Activated CD8-positive, alpha-beta memory T cell treated with anti-CD3 and anti-CD28 coated beads, Interleukin-2, amount 50 U/mL, for 48 hours (primary cell): ENCODE measurements at regions not wholly inside any gene's neighbourhood (a gene's known extent, or its start where the extent isn't known, plus 50 kb on each side); places are given as distances from the start of the nearest gene placed in this dataset.
"Not testable (repeated sequence)": the region's sequence is repeated elsewhere in the genome, so short reads cannot be mapped to it uniquely, and the experiment has no call there.

Experiments
- DNase-seq: peaks from one replicate; pipeline ENCODE4 v3.0.0-alpha.2; 2020

DNA sequence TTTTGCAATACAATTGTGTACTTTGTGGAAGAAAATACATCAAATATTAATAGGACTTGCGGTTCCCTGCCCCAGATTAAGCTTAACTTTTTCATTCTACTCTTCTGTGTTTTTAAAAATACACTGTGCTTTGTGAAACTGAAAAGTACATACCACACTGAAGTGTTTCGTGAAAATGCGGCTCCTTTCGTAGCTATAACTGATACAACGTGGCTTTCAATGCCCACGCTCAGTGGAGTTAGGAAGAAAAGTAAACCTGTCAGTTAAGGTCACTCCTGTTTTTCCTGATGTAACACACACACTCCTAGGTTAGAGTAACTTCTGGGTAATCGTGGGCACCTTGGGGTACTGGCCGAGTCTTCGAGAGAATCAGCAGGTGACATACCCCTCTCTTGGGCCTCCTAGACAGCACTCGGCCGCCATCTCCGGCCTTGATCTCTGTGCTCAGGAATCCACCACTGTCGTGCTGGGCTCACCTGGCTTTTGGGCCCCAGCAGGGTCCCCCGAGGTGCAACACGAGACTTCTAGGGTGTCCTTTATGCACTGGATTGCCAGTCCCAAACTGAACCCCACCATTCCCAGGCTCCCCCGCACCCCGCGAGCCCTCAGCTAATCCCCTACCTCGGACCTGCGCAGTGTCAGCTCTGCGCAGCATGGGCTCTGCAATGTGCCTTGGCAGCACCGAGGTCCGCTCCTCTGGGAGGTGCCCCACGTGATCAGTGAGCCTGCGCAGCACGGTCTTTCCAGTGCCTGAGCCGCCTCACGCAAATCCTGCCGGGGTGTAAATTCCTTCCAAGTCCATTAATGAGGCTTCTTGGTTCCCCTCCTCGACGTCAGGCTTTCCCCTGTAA lies 162.6 kb upstream of the INTU start:
- DNase-seq: no peak

DNA sequence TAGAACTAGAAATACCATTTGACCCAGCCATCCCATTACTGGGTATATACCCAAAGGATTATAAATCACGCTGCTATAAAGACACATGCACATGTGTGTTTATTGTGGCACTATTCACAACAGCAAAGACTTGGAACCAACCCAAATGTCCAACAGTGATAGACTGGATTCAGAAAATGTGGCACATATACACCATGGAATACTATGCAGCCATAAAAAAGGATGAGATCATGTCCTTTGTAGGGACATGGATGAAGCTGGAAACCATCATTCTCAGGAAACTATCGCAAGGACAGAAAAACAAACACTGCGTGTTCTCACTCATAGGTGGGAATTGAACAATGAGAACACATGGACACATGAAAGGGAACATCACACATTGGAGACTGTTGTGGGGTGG lies 154.5 kb upstream of the INTU start:
- not testable (repeated sequence) for DNase-seq

- DNase-seq: no peak
Measured at GRCh38 chr4:127479031-127479622, 153.6 kb upstream of the INTU start.

DNA sequence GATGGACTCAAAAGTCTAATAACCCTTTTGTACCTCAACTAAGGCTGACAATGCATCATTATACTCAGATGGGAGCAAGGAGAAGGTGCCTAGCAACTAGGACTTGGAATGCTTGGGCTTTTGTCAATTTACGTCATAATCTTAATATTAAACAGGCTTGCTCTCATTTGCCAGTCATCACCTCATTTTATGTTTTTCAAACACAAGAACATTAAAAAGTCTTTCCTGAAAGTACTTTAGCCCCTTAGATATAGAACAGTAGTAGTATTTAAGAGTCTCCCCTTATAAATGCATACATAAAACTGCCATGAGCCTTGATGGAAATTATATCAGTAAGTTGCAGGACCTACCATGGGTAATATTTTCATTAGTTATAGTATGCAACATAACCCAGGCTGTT lies 150.7 kb upstream of the INTU start:
- DNase-seq: no peak

- DNase-seq: no peak
Measured at GRCh38 chr4:127484117-127484516, 148.6 kb upstream of the INTU start.

DNA sequence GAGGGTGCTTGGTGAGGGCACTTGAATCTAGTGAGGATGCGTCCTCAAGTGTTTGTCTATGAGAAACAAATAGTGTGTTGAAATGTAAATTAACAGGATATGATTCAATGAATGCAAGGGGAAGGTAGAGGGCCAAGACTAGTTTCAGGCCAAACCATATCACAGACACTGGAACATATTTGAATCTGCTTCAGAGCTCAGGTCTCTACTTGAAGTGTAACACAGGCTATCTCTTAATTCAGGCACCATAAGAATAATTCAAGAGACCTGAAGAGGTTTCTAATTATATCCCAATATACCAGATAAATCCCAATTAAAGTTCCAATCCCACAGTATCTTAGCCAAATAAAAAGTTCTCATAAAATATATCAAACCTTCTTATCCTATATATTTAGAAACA lies 146.5 kb upstream of the INTU start:
- DNase-seq: no peak

DNA sequence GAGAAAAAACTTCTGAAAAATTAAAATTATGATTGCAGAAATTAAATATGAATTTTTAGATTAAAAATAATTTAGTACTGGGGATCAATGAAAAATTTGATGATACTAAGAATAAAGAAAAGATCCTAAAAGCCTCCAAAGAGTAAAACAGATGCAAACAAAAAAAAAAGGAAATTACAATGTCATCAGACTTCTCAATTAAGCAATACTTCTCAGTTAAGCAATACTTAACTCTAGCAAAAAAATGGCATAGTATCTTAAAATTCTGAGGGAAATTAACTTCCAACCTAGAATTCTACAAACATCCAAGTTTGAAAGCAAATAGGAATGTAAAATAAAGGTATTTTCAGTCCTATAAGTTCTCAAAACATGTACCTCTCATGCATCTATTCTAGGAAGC lies 141.2 kb upstream of the INTU start:
- DNase-seq: no peak

DNA sequence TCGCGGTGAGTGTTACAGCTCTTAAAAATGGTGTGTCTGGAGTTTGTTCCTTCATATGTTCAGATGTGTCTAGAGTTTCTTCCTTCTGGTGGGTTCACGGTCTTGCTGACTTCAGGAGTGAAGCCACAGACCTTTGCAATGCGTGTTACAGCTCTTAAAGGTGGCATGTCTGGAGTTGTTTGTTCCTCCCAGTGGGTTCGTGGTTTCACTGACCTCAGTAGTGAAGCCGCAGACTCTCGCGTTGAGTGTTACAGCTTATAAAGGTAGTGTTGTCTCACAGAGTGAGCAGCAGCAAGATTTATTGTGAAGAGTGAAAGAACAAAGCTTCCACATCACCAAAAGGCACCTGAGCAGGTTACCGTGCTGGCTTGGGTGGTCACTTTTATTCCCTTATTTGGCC lies 135.9 kb upstream of the INTU start:
- DNase-seq: not testable (repeated sequence)

DNA sequence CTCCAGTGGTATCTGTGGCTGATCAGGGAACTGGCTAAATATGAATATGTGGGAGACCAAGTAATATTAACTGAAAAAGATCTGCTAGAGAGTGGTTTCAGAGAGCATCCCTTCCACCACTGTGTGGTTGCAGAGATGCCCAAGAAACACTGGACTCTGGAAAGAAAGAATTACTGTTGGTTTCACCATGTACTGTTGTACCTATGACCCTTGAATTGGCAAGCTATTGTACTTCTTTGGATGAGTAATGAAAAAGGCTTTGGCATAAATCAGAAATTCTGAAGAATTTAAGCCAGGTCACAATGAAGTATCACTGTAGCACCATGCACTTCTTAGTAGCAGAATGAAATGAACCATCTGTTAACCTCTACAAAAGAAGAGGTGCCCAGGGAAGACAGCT lies 134.4 kb upstream of the INTU start:
- DNase-seq: no peak

DNA sequence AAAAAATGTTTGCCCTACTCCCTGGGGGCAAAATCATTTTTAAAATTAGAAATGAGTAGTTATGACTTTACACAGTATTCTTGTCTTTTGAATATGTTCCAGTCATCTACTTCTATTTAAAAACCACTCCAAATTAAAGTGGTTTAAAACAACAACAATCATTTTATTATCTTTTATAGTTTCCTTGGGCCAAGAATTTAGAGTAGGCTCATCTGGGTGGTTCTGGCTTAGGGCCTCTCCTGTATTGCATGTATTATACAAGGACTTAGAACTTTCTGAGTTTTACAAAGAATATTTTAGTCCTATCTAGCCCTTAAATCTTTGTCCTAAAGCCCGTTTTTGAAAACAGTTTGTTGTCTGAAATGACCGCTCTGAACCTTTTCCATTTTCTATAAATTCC lies 132.5 kb upstream of the INTU start:
- DNase-seq: no peak

DNA sequence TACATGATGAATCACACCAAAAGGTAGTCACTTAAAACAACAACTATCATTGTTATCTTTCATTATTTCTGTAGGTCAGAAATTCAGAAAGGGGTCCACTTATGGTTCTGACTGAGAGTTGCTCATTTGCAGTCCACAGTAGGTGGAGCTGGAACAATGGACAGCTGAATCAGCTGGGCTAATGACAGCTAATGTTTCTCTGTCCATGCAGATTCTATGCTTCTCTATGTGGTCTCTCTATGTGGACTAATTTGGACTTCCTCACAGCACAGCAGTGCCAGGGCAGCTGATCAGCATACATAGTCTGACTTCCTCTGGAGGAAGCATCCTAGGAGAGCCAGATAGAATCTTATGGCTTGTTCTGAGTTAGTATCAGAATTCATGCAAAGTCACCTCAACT lies 131.7 kb upstream of the INTU start:
- DNase-seq: no peak

GRCh38 chr4:127503111-127503510 lies 129.6 kb upstream of the INTU start:
- no peak for DNase-seq

DNA sequence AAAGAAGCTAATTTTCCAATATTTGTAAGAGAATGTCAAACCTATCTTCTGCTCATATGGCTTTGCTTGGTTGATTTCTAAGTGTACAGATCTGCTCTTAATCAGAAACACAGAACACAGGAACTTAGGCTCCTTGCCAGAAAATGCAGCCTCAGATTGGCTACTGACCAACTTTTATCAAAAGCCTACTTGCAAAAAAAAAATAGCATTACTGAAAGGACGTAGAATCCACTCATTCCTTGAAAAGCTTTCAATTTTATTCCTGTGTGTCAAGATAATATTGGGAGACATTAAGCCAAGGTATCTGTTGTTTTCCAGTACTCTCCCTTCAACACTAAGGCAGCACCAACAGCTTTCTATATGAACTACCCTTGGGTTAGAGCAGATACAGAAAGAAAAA lies 127.6 kb upstream of the INTU start:
- no peak for DNase-seq

- DNase-seq: no peak
Measured at GRCh38 chr4:127506283-127506682, 126.5 kb upstream of the INTU start.

DNA sequence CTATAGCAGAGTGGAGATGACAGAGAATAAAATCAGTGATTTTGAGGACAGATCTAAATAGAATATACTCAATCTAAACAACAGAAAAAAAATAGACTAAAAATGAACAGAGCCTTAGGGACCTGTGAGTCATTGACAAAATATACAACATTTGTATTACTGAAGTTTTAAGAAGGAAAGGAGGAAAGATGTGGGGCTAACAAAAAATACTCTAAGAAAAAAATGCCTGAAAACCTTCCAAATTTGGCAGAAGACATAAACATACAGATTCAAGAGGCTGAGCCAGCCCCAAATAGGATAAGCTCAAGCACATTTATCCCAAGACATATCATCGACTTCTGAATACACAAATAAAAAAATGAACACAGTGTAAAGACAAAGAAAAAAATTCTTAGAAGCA lies 123.6 kb upstream of the INTU start:
- no peak for DNase-seq

DNA sequence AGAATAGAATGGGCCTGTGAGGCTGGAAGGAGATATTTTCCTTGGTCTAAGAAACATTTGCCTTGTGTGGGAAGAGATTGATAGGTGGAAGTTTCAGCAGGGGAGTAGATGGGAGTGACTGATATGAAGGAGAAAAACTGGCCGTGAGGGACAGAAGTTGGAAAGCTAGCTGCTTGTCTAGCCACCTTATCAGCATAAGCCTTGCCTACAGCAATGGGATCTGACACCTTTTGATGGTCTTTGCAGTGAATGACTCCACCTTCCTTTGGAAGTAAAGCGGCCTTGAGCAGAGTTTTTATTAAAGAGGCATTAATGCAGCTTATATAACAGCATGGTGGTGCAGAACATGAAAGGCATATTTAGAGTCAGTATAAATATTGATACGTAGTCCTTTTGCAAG lies 120.1 kb upstream of the INTU start:
- not testable (repeated sequence) for DNase-seq

GRCh38 chr4:127515259-127515658 lies 117.5 kb upstream of the INTU start:
- DNase-seq: not testable (repeated sequence)

DNA sequence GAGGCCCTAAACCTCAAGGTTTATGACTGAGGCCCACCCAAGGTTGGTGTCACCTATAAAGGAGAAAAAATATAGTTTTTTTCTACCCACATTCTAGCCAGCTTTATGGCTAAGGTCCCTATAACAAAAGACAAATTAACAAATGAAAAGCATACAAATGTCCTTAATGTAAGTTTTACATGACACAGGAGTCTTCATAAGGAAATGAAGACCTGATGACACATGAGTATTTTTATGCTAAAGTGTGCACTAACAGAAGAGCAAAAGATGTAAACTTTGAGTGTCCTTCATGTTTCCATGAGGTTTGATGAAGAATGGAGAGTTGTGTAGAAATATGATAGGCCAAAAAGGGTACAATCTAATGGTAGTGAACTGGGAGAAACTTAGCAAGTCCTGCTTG lies 114.7 kb upstream of the INTU start:
- DNase-seq: no peak

- no peak for DNase-seq
Measured at GRCh38 chr4:127521463-127521862, 111.3 kb upstream of the INTU start.

DNA sequence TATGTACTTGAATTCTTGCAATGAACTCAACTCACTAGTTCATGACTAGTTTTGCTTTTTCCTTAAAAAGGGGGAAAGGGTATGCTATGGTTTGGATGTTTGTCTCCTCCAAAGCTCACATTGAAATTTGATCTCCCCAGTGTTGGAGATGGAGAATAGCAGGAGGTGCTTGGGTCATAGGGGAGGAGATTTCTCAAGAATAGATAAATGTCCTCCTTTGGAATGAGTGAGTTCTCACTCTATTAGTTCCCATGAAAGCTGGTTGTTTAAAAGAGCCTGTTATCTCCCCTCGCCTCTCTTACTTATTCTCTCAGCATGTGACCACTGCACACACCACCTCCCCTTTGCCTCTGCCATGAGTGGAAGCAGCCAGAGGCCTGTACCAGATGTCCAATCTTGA lies 109.4 kb upstream of the INTU start:
- no peak for DNase-seq

GRCh38 chr4:127525608-127526007 lies 107.1 kb upstream of the INTU start:
- no peak for DNase-seq

- no peak for DNase-seq
Measured at GRCh38 chr4:127528302-127528701, 104.5 kb upstream of the INTU start.

GRCh38 chr4:127529879-127530278 lies 102.9 kb upstream of the INTU start:
- not testable (repeated sequence) for DNase-seq

GRCh38 chr4:127533028-127533700 lies 99.6 kb upstream of the INTU start:
- DNase-seq: no peak
